Activated B cell treated with CpG ODN at 0.5 μM for 24 hours (primary cell): ENCODE measurements at regions not wholly inside any gene's neighbourhood (a gene's known extent, or its start where the extent isn't known, plus 50 kb on each side); places are given as distances from the start of the nearest gene placed in this dataset.

ENCODE experiments used
- ATAC-seq: fragments of 200-7000 bp; cut with Tn5 transposase; one replicate; pipeline ENCODE4 v1.10.0; 2021; ENCODE audit warnings: low read depth, mild to moderate bottlenecking, moderate library complexity
- CTCF ChIA-PET: fragments of 350-600 bp; sonication (Branson Sonifier 250); formaldehyde crosslinking; loops from one replicate; lab custom pipeline; 2021; ENCODE audit warnings: antibody characterized with exemption; lab: Charles Lee
- POLR2A ChIA-PET: fragments of 350-600 bp; sonication (Branson Sonifier 250); formaldehyde crosslinking; loops from one replicate; lab custom pipeline; 2021; ENCODE audit warnings: antibody characterized with exemption; lab: Charles Lee
- DNase-seq: peaks from one replicate; pipeline ENCODE4 v3.0.0; 2022
- H3K27ac Mint-ChIP-seq: one replicate; pipeline ENCODE4 v1.8.0; 2020; ENCODE audit warnings: mixed read lengths
- H3K27me3 Mint-ChIP-seq: one replicate; pipeline ENCODE4 v1.8.0; 2021; ENCODE audit warnings: mixed read lengths
- H3K36me3 Mint-ChIP-seq: one replicate; pipeline ENCODE4 v1.8.0; 2021; ENCODE audit warnings: low read depth, mixed read lengths
- H3K4me1 Mint-ChIP-seq: one replicate; pipeline ENCODE4 v1.8.0; 2021; ENCODE audit warnings: mixed read lengths
- H3K4me3 Mint-ChIP-seq: one replicate; pipeline ENCODE4 v1.8.0; 2020; ENCODE audit warnings: mild to moderate bottlenecking, mixed read lengths
- H3K9me3 Mint-ChIP-seq: one replicate; pipeline ENCODE4 v1.8.0; 2020; ENCODE audit warnings: mixed read lengths
- intact Hi-C: fragments of 100-400 bp; cut with micrococcal nuclease; formaldehyde crosslinking; loops from one replicate; pipeline ENCODE4 v1.15.1; 2024
- TF ChIP-seq, protein P1 (sequence below): fragments of 200-600 bp; IDR thresholded peaks from one replicate; pipeline ENCODE4 v1.8.0; 2022; ENCODE audit warnings: antibody characterized with exemption, mild to moderate bottlenecking

DNA sequence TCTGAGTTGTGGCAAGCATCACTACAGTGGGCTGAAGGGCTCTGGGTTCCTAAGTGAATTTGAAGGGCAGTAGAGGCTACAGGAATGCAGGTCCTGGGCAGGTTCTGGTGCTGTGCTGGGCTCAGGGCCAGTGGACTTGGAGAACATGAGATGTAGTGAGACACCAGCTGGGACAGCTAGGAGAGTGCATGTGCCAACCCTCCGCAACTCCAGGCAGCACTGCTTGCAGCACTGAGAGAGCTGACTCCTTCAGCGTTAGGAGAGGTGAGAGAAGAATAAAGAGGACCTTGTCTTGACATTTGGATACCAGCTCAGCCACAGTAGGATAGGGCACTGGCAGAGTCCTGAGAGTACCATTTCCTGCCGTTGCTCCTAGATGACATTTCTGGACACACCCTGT lies 739.9 kb upstream of the PRR20A start:
- H3K4me1 Mint-ChIP-seq = no peaks in the 10 kb centered on the region
- H3K9me3 Mint-ChIP-seq = peaks cover 22% of the 10 kb centered on the region
- H3K27ac Mint-ChIP-seq = no peak overlapping the region
- ChIA-PET POLR2A (no interaction called here), CTCF (no interaction called here)
- H3K27me3 Mint-ChIP-seq = no peaks in the 10 kb centered on the region
- TF ChIP-seq, protein P1, sequence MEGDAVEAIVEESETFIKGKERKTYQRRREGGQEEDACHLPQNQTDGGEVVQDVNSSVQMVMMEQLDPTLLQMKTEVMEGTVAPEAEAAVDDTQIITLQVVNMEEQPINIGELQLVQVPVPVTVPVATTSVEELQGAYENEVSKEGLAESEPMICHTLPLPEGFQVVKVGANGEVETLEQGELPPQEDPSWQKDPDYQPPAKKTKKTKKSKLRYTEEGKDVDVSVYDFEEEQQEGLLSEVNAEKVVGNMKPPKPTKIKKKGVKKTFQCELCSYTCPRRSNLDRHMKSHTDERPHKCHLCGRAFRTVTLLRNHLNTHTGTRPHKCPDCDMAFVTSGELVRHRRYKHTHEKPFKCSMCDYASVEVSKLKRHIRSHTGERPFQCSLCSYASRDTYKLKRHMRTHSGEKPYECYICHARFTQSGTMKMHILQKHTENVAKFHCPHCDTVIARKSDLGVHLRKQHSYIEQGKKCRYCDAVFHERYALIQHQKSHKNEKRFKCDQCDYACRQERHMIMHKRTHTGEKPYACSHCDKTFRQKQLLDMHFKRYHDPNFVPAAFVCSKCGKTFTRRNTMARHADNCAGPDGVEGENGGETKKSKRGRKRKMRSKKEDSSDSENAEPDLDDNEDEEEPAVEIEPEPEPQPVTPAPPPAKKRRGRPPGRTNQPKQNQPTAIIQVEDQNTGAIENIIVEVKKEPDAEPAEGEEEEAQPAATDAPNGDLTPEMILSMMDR = no peak
- DNase-seq (no peak), ATAC-seq (no peak)
- no peaks in the 10 kb centered on the region for H3K36me3 Mint-ChIP-seq
- intact Hi-C loops = no loop called here
- no peak overlapping the region for H3K4me3 Mint-ChIP-seq

DNA sequence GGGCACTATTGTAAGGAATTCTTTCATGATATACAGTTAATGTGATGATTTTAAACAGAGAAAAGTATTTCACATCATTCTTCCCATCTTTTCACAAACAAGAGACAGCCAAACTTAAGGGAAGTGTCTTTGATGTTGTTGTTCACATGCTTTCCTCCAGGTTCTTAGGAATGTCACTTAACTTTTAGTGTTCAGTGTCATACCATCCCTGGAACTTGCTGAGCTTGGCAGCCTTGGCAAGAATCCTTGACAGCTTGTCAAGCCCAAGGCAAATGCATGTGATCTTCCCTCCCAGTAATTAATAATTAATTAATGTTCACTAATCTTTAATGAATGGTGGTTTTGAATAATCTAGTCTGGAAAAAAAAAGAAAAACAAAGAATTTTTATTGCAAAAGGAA lies 727.9 kb upstream of the PRR20A start:
- Mint-ChIP-seq H3K4me3 (no peak overlapping the region), H3K27ac (no peak overlapping the region), H3K36me3 (no peaks in the 10 kb centered on the region), H3K4me1 (no peaks in the 10 kb centered on the region), H3K9me3 (peaks cover 11% of the 10 kb centered on the region), H3K27me3 (no peaks in the 10 kb centered on the region)
- CTCF ChIA-PET = no interaction called here
- DNase-seq (no peak), ATAC-seq (no peak)
- intact Hi-C loops = no loop called here
- TF ChIP-seq, protein P1 = no peak
- POLR2A ChIA-PET = no interaction called here

DNA sequence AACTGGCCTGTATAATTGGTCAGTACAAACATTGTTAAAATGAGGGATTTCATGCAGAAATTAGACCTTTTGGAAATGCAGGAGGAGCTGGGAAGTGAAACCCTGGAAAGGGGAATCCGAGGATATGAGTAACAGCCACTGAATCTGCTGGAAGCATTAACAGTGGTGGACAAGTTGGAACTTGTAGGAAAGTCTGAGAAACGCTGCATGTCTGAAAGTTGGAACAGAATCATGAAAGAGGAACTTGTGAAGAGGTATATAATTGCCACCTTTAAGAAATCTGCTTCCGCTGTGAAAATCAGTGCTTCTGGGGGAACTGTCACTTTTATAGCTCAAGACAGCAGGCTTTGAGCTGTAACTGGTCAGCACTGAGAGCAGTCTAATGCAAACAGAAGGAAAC lies 716.5 kb upstream of the PRR20A start:
- TF ChIP-seq, protein P1 = no peak
- no peak overlapping the region for H3K4me3 Mint-ChIP-seq

DNA sequence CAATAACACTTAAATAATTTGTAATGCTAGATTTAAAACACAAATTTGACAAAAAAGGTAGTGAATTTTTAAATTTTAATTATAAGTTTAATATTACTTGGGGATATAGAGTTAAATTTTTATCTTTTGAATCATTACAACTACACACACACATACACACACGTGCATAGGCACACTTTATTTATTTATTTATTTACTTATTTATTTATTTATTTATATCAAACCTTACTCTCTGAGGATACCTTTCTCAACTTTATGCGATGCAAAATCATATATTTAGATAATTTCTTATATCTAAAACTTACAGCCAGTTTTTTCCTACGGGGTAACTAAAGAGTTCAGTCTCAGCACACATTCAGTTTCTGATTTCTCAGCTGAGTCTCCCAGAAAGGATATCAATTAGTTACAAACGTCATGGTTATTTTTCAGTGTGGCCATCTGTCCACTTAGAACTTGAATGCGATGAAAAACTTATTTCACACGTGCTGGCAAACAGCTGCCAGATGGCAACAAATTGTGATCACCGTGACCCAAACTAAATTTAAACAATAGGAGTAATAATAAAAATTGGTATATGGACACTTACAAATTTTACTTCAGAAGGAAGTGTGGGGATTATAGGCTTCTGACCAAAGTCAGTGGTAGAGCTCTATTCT lies 683.1 kb upstream of the PRR20A start:
- intact Hi-C loops = no loop called here
- H3K9me3 Mint-ChIP-seq = peaks cover 12% of the 10 kb centered on the region
- no peak for ATAC-seq
- no peak overlapping the region for H3K27ac Mint-ChIP-seq
- TF ChIP-seq, protein P1 = no peak
- no peak for DNase-seq
- H3K4me1 Mint-ChIP-seq = no peaks in the 10 kb centered on the region
- H3K36me3 Mint-ChIP-seq = no peaks in the 10 kb centered on the region
- ChIA-PET POLR2A (no interaction called here), CTCF (no interaction called here)
- no peaks in the 10 kb centered on the region for H3K27me3 Mint-ChIP-seq
- no peak overlapping the region for H3K4me3 Mint-ChIP-seq

More for the DNA sequence above, 716.5 kb upstream of the PRR20A start:
- Mint-ChIP-seq H3K27ac (no peak overlapping the region), H3K4me1 (no peaks in the 10 kb centered on the region), H3K9me3 (peaks cover 12% of the 10 kb centered on the region), H3K27me3 (no peaks in the 10 kb centered on the region), H3K36me3 (no peaks in the 10 kb centered on the region)
- CTCF ChIA-PET = no interaction called here
- POLR2A ChIA-PET = no interaction called here
- intact Hi-C loops = no loop called here
- DNase-seq = no peak
- no peak for ATAC-seq

DNA sequence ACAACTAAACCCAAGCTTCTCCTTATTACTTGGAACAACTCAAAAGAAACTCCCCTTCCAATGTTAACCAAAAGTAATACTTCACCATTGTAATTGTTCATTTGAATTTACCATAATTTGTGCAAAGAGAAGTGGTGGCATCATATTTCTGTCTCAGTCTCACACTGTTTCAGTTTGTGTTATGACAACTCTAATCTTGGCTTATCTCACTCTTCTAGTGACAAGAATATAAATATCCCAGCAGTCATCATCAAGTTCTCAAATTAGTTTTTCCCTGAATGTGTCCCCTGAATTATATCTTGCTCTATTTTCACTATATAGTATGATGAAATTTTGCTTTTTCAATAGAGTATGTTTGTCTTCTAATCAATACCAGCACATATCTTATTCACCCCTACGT lies 681.4 kb upstream of the PRR20A start:
- H3K4me3 Mint-ChIP-seq = no peak overlapping the region
- H3K36me3 Mint-ChIP-seq = no peaks in the 10 kb centered on the region
- ChIA-PET POLR2A (no interaction called here), CTCF (no interaction called here)
- ATAC-seq (no peak), DNase-seq (no peak)
- intact Hi-C loops = no loop called here
- H3K27ac Mint-ChIP-seq = no peak overlapping the region
- H3K27me3 Mint-ChIP-seq = no peaks in the 10 kb centered on the region
- H3K9me3 Mint-ChIP-seq = peaks cover 13% of the 10 kb centered on the region
- H3K4me1 Mint-ChIP-seq = no peaks in the 10 kb centered on the region
- TF ChIP-seq, protein P1 = no peak
